Heart right ventricle (tissue), 16 donors: ENCODE measurements at regions not wholly inside any gene's neighbourhood (a gene's known extent, or its start where the extent isn't known, plus 50 kb on each side); places are given as distances from the start of the nearest gene placed in this dataset.
A peak's percentile ranks its signal among the peaks of the same experiment; 100 is the strongest.

Experiments used
- ATAC-seq, 8 donors: fragments of 200-7000 bp; cut with Tn5 transposase; one replicate each; pipeline ENCODE4 v1.9.1; 2020; ENCODE audit warnings: mild to moderate bottlenecking in 8 of 8, moderate library complexity in 8 of 8, moderate number of reproducible peaks in 1 of 8
- DNase-seq, 2 donors: peaks; one replicate each; pipeline ENCODE4 v3.0.0-alpha.2; 2020
- H3K27ac ChIP-seq, 10 donors: fragments of 200-600 bp; sonication (generic) in 2 of 10; one replicate each; pipeline versions ENCODE4 v1.5.0 to v1.8.0; 2020 to 2022; ENCODE audit warnings: mild to moderate bottlenecking in 3 of 10
- H3K27me3 ChIP-seq, 7 donors: fragments of 200-600 bp; one replicate each; pipeline ENCODE4 v1.8.0; 2021 to 2022; ENCODE audit warnings: mild to moderate bottlenecking in 2 of 7
- H3K36me3 ChIP-seq, 9 donors: fragments of 200-600 bp; sonication (generic) in 1 of 9; one replicate each; pipeline versions ENCODE4 v1.5.0 to v1.8.0; 2020 to 2022; ENCODE audit warnings: mild to moderate bottlenecking in 2 of 9
- H3K4me1 ChIP-seq, 9 donors: fragments of 200-600 bp; sonication (generic) in 1 of 9; one replicate each; pipeline versions ENCODE4 v1.5.0 to v1.8.0; 2020 to 2022; ENCODE audit warnings: mild to moderate bottlenecking in 4 of 9
- H3K4me3 ChIP-seq, 10 donors: fragments of 200-600 bp; sonication (generic) in 2 of 10; one replicate each; pipeline versions ENCODE4 v1.5.0 to v1.8.0; 2020 to 2022; ENCODE audit warnings: mild to moderate bottlenecking in 7 of 10, moderate library complexity in 2 of 10
- H3K9me3 ChIP-seq, 11 donors: fragments of 200-600 bp in 10 of 11; sonication (generic) in 2 of 11; one replicate each; pipeline versions ENCODE4 v1.5.0 to v1.8.0; 2013 to 2022; ENCODE audit warnings: mild to moderate bottlenecking in 2 of 11, control low read depth in 1 of 11, moderate library complexity in 1 of 11
- WGBS, 2 donors: extraction: QIAGEN DNeasy Blood & Tissue Kit; methylation state at CpG; one replicate each; pipeline ENCODE4 v1.1.7; 2013; ENCODE audit warnings: inconsistent platforms in 1 of 2; 5-methylcytosine and 5-hydroxymethylcytosine counted together
- intact Hi-C, 10 donors: fragments of 100-400 bp; cut with DNase I; formaldehyde crosslinking; loops; one replicate each; pipeline versions ENCODE4 v1.11.1 to v1.14.2; 2022
- TF ChIP-seq, protein P1 (sequence below), 9 donors: fragments of 200-600 bp; sonication (generic) in 2 of 9; IDR thresholded peaks; one replicate each; pipeline versions ENCODE4 v1.5.0 to v1.8.0; 2021 to 2022; ENCODE audit warnings: antibody characterized with exemption in 9 of 9, mild to moderate bottlenecking in 5 of 9, moderate library complexity in 1 of 9
- donor health status: Arrhythmogenic right ventricular cardiomyopathy.
- donor health status: ischemic (EF 13 %, LVEDD 7.1; RV severe dilation, severe dysfunction).
- donor health status: healthy with polysubstance abuse.
- donor health status: DM: no; HTN: yes; CAD: no.
- donor health status: DM: no; HTN: no; CAD: no.
- donor health status: ischemic (EF 25% LVEDD 6.9; RV normal size, moderate dysfunction).
- donor health status: ischemic (EF 25% LVEDD 5.7; RV mildly dilated, moderate dysfunction).
- donor health status: healthy.
- donor health status: DM: yes; HTN: yes; CAD: no.
- donor health status: Ischemic cardiomyopathy.
- donor health status: ischemic (EF 35%, LVEDD 5.7; RV mildly dilated, moderate dysfunction).
- donor health status: nonischemic (EF 11% LVEDD 7.7; RV severe dilation, severe dysfunction).
- donor health status: DM: yes; HTN: yes; CAD: no.
- donor health status: PGD.
- donor health status: ischemic (EF 29% LVEDD 5.4; RV normal size, mild dysfunction).
- donor health status: nonischemic (EF 23%, LVEDD 6.1; RV moderate dilation, normal function).

DNA sequence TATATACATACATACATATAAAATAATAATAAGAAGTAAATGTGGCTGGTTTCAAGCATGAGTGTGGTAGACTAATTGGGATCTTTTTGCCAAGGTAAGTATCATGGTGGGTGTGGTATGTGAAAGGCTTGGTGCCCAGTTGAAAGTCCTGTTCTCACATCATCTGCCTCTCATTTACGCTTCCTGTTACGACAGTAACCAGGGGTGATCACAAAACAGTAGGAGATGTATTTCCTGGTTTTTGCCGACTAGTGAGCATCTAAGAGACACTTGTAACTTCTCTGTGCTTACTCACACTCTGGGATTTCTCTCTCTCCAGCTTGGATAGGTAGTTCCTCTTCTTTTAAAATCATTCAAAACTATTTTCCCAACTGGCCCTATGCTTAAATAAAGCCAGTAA lies 1028.3 kb upstream of the NR2F2 start:
- intact Hi-C loops = no loop called here
- Histone ChIP-seq H3K4me1 (peaks cover 4 to 36% (median 17%) of the 10 kb centered on the region in 9 donors), H3K27ac (peak overlapping the region in 6 of 10 donors; percentile 10 to 87 (median 51)), H3K36me3 (no peaks in the 10 kb centered on the region), H3K27me3 (peaks cover 0 to 7% (median 3%) of the 10 kb centered on the region in 7 donors), H3K4me3 (no peak overlapping the region), H3K9me3 (peaks cover 0 to 4% (median 0%) of the 10 kb centered on the region in 11 donors)
- ATAC-seq (peak in 4 of 8 donors; percentile 29 to 61 (median 48)), DNase-seq (no peak)
- TF ChIP-seq, protein P1, sequence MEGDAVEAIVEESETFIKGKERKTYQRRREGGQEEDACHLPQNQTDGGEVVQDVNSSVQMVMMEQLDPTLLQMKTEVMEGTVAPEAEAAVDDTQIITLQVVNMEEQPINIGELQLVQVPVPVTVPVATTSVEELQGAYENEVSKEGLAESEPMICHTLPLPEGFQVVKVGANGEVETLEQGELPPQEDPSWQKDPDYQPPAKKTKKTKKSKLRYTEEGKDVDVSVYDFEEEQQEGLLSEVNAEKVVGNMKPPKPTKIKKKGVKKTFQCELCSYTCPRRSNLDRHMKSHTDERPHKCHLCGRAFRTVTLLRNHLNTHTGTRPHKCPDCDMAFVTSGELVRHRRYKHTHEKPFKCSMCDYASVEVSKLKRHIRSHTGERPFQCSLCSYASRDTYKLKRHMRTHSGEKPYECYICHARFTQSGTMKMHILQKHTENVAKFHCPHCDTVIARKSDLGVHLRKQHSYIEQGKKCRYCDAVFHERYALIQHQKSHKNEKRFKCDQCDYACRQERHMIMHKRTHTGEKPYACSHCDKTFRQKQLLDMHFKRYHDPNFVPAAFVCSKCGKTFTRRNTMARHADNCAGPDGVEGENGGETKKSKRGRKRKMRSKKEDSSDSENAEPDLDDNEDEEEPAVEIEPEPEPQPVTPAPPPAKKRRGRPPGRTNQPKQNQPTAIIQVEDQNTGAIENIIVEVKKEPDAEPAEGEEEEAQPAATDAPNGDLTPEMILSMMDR (IDR thresholded peaks at IDR 0.05) = no peak
- 55 to 59% methylated on average over 3 of the region's 3 CpGs for WGBS, 2 donors

DNA sequence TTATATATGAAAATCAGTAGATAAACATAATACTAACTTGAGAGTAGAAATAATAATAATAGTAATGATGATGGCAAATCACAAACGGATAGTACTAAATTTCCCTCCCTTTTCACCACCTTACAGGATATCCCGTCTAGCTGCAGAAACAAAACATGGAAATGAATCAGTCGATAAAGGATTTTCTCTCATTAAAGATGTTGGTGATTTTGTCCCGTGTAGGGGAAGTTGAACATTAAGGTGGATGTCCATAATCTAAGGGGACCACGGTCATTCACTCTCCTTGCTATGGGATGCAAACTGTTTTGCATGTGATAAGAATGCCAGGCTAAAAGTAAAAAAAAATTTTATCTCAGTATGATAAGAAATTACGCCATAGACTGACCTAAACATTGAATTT lies 1027.7 kb upstream of the NR2F2 start:
- peaks cover 0 to 3% (median 0%) of the 10 kb centered on the region in 7 donors for H3K27me3 ChIP-seq
- H3K4me1 ChIP-seq = peaks cover 4 to 35% (median 17%) of the 10 kb centered on the region in 9 donors
- WGBS, 2 donors = 53 to 69% methylated on average over 6 of the region's 6 CpGs
- intact Hi-C loops = no loop called here
- DNase-seq = no peak
- TF ChIP-seq, protein P1 (IDR thresholded peaks at IDR 0.05) = no peak
- peak in 5 of 8 donors; percentile 19 to 52 (median 31) for ATAC-seq
- H3K9me3 ChIP-seq = peaks cover 0 to 4% (median 0%) of the 10 kb centered on the region in 11 donors
- no peaks in the 10 kb centered on the region for H3K36me3 ChIP-seq
- H3K4me3 ChIP-seq = no peak overlapping the region
- peak overlapping the region in 7 of 10 donors; percentile 26 to 87 (median 73) for H3K27ac ChIP-seq

DNA sequence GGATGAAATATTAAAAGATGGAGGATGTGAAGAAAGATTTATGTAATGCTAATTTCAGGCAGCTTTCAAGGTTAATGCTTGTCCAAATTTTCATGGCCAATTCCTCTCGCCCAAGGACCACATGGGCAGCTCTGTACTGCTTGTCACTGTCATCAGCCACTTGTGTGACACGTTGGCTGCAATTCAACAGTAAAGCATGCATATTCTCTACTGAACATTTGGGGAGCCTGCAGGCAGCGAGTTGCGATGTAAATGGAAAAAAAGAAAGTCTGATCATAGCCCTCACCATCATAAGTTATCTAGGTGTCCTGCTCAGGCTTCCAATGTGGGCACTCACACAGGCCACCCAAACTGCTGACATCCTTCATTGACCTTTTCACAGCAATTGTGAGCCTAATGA lies 1026.8 kb upstream of the NR2F2 start:
- WGBS, 2 donors = 35 to 37% methylated on average over 4 of the region's 4 CpGs
- Histone ChIP-seq H3K27ac (peak overlapping the region; percentile 15 to 87 (median 72)), H3K4me3 (peak overlapping the region in 1 of 10 donors; percentile 2), H3K4me1 (peaks cover 4 to 35% (median 17%) of the 10 kb centered on the region in 9 donors), H3K9me3 (peaks cover 0 to 4% (median 0%) of the 10 kb centered on the region in 11 donors), H3K27me3 (peaks cover 0 to 3% (median 0%) of the 10 kb centered on the region in 7 donors), H3K36me3 (no peaks in the 10 kb centered on the region)
- peak in 4 of 8 donors; percentile 2 to 26 (median 16) for ATAC-seq
- intact Hi-C loops = no loop called here
- DNase-seq = no peak
- TF ChIP-seq, protein P1 (IDR thresholded peaks at IDR 0.05) = no peak

DNA sequence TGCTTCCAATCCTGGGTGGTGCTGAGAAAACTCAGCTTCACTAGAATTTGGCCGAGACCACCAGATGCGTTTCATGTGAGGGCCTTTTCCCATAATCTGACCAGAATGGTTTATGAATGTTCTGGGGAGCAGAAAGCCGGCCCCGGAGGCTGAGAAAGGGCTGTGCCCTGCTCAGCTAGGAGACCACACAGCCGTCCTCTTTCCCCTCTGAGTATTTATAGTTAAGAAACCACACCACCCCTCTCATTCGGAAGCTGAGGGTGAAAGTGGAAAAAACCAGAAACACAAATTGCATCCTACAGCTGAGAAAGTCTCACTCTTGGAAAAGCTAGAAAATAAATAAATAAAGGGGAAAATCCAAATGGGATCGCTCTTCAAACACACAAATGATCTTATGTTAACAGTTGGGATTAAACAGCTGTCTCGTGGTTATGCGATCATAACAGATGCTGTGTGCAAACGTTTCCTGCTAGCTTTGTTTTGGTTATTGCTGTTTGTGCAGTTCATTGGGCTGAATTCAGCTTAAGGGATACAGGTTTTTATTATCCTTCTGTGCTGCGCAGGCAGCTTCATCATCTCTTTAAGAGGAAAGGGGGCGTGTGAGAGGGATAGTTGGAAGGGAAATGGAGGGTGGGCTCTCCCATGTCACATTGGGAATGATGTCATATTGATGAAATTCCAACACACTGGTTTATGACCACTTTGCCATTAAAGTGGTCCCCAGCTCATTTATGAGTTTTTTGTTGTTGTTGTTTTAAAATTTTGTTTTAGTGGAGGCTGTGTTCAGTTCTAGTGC lies 1026.2 kb upstream of the NR2F2 start:
- peak overlapping the region in 3 of 10 donors; percentile 3 to 19 (median 6) for H3K4me3 ChIP-seq
- intact Hi-C loops = no loop called here
- H3K27ac ChIP-seq = peak overlapping the region; percentile 43 to 87 (median 72)
- WGBS, 2 donors = 19 to 28% methylated on average over 12 of the region's 12 CpGs
- peaks cover 0 to 3% (median 0%) of the 10 kb centered on the region in 7 donors for H3K27me3 ChIP-seq
- TF ChIP-seq, protein P1 (IDR thresholded peaks at IDR 0.05) = no peak
- peaks cover 0 to 4% (median 0%) of the 10 kb centered on the region in 11 donors for H3K9me3 ChIP-seq
- no peaks in the 10 kb centered on the region for H3K36me3 ChIP-seq
- peak; percentile 41 to 89 (median 81) for ATAC-seq
- peak in 1 of 2 donors; percentile 44 for DNase-seq
- H3K4me1 ChIP-seq = peaks cover 4 to 35% (median 17%) of the 10 kb centered on the region in 9 donors
